NOMO-1 treated with dmso at 0.1 percent for 144 hours (cell line): ENCODE measurements at regions not wholly inside any gene's neighbourhood (a gene's known extent, or its start where the extent isn't known, plus 50 kb on each side); places are given as distances from the start of the nearest gene placed in this dataset.

ENCODE experiments used
- DNase-seq: peaks from one replicate; lab custom pipeline; 2025; ENCODE audit not compliant: unreplicated experiment; lab: John Stamatoyannopoulos, UW

DNA sequence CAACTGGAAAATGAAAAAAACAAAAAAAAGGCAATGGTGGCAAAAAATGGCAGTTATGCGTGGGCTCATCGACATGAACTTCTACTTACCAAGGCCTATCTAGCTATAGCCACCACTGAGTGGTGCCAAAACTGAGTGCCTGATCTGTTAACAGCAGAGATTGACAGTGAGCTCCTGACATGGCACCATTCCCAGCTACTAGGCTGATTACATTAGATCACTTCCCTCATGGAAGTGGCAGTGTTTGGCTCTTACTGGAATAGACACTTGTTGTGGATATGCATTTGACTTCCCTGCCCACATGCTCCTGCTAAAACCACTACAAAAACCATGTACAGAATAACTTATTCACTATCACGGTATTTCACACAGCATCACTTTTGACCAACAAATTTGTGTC lies 216.1 kb upstream of the SGK1 start:
- no peak for DNase-seq

GRCh38 chr6:134532694-134533624 lies 215.0 kb upstream of the SGK1 start:
- no peak for DNase-seq

DNA sequence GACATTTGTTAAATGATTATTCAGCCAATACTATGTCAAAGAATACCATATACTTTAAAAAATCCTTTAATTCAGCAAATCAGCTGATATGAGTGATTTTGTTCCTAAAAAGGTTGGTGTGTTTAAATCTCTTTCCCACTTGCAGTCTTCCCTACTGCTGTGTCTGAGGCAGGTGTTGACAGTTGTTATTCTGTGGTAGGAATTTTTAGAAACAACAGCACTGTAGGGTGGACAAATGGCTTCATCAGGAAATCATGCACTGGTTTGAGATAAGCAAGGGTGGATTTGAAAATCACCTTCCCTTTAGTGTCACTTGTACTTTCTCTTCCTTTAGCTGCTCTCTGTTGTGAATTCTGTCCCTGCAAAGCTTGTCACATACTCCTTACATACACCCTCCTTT lies 213.7 kb upstream of the SGK1 start:
- no peak for DNase-seq

- no peak for DNase-seq
Measured at GRCh38 chr6:134531188-134531551, 213.3 kb upstream of the SGK1 start.

DNA sequence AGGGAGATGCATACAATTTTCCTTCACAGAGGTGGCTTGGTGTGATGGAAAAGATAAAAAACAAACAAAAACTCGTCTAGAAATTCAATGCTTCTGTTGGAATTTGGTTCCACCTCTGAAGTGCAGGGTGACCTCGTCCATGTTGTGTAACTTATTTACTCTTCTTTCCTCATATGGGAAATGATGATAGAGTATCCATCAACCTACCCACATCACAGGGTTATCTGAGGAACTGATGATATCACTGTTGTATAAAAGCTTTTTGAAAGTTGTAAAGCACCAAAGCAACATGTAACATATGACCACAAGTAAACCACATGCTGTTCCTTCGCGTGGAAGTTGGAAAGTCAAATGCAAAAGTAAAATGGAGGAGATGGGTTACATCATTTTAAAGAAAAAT lies 212.0 kb upstream of the SGK1 start:
- no peak for DNase-seq

DNA sequence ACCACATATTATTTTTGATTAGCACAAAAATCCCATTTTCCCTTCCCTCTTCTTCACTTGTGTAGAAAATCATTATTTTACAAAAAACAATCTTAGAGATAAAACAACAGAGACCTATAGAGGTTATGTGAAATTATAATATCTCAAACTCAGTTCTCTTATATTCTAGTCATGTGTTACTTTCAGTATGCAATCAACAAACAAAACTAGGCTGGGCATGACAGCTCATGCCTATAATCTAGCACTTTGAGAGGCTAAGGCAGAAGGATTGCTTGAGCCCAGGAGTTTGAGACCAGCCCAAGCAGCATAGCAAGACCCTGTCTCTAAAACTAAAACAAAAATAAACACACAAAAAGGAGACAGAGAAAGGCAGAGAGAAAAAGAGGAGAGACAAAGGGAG lies 211.4 kb upstream of the SGK1 start:
- DNase-seq: no peak

DNA sequence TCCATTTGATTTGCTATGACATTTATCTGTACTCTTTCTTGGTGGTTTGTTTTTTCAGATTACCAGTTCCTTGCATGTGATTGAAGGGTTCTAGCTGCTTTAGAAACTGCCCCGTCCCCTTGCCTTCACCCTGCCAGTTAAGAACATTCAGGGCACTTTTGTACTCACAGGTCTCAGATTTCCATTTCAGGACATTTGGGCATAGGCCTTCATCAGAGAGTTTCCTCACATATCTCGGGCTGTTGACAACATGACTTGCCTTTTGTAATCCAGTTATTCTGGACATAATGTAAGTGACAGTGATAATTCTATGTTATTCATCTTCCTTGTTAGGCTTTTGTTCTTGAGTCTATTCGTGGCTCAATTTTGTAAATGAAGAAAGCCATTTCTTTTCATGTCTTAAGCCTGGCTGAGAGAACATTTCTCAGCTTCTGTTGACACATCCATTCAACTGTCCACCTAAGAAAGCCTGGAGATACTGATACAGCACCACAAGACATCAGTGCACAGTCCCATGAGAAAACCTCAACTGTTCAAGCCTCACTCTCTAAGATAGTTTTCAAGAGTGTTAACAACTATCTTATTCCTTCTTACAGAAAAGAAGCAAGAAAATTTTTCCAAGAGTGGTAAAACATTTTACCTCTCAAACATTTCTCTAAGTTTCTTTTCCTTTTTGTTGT lies 209.3 kb upstream of the SGK1 start:
- DNase-seq: no peak

GRCh38 chr6:134525190-134525868 lies 207.4 kb upstream of the SGK1 start:
- DNase-seq: no peak

GRCh38 chr6:134523903-134524650 lies 206.2 kb upstream of the SGK1 start:
- DNase-seq: no peak

GRCh38 chr6:134523051-134523450 lies 205.1 kb upstream of the SGK1 start:
- no peak for DNase-seq

DNA sequence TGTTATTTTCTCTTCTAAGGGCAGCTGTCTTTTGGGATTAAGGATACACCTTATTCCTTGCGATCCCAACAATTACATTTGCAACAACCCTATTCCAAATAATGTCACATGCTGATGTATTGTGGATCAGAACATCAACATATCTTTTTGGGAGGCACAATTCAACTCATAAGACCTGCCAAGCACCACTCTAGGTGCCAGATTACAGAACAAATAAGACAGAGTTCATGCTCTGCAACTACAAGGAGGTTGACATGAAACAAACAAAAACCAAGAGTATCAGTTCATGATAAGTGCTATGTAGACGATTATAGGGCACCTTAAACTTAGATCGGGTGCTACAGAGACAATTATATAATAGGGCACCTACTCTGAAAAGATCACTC lies 203.2 kb upstream of the SGK1 start:
- DNase-seq: no peak

DNA sequence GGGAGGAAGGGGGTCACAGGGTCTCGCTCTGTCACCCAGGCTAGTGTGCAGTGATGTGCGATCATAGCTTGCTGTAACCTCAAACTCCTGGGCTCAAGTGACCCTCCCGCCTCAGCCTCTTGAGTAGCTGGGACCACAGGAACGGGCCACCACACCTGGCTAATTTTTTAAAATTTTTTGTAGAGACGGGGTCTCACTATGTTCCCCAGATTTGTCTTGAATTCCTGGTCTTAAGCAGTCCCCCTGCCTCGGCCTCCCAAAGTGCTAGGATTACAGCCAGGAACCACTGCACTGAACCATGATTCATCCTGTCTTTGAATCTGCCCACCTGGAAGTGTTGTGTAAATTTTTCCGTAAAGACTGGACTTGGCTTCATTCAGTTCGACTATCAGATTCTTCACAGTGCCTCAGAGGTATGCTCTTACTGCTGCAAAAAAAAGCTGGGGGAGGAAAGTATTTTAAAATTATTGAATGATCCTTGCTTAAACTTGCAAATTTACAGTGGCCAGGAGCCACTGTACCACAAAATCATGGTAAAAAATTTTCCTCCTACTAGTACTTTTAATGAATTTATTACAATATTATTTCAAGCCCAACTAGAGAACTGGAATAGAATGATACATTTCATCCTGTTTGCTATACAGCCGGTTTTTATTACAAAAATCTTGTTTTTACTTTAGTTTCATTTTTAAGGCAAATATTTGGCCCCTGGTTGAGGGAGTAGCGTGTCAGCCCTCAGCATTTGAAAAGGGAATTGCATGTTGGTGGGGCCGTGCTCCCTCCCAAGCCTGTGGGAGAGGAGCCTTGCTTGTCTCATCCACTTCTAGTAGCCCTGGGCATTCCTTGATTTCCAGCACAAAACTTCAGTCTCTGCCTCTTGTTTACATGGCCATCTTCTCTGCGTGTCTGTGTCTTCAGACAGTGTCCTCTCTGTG lies 202.5 kb upstream of the SGK1 start:
- DNase-seq: no peak

GRCh38 chr6:134519465-134519864 lies 201.6 kb upstream of the SGK1 start:
- peak; percentile 54 for DNase-seq

- DNase-seq: peak; percentile 30
Measured at GRCh38 chr6:134517868-134518267, 200.0 kb upstream of the SGK1 start.

- peak; percentile 15 for DNase-seq
Measured at GRCh38 chr6:134517145-134517658, 199.3 kb upstream of the SGK1 start.

DNA sequence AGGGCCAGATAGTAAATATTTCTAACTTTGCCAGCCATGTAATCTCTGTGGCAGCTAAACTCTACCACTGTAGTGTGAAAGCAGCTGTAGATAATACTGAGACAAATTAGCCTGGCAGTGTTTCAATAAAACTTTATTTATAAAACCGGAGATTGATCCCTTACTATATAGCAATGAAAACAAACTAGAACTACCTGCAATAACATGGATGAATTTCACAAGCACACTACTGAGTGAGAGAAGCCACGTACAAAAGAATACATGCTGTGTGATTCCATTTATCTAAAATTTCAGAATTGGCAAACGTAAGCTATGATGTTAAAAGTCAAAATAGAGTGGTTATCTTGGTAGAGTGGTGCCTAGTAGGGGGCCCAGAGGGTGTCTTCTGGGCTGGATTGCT lies 198.7 kb upstream of the SGK1 start:
- no peak for DNase-seq

DNA sequence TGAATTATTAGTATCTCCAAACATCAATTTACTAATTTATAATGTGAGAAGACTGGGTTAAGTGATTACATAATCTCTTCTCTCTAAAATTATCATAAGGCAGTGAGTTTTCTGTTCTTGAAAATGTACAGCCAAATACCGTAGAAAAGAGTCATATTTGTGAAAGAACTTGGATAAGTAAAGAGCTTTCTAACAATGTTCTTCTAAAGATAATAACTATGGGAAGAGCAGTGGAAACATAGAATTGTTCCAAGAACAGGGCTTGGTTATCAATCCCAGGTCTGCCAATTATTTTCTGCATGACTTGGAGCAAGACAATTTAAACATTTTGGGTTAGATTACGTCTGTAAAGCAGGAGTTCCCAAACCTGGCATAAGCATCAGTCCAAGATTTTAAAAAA lies 198.1 kb upstream of the SGK1 start:
- no peak for DNase-seq

GRCh38 chr6:134512981-134513391 lies 195.1 kb upstream of the SGK1 start:
- no peak for DNase-seq

DNA sequence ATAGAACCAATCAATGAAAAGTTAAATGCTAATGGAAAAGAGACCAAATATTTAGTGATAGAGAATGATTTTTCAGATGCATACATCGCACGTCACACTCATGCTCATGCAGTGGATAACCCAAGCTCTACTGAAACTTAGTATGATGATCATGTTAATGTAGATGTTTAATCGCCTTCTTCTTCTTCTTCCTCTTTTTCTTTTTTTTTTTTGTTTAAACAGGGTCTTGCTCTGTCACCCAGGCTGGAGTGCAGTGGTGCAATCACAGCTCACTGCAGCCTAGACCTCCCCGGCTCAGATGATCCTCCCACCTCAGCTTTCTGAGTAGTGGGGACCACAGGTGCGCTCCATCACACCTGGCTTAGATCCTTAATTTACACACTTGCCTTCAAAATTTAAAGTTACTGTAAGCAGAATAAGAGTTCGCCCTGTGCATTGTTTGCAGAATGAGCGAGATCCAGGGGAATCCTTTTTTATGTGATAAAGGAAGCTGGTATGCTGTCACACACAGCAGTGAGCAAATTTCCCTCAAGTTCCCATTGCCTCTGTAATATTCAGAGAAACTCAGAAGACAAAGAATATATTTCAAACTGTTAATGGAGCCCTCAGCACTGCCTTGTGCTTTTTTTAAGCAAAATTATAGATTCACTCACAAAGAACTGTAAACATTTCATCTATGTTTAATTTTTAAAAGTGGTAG lies 194.2 kb upstream of the SGK1 start:
- no peak for DNase-seq
